LNCAP (cell line): ENCODE measurements at regions not wholly inside any gene's neighbourhood (a gene's known extent, or its start where the extent isn't known, plus 50 kb on each side); places are given as distances from the start of the nearest gene placed in this dataset.

Source experiments
- CTCF ChIP-seq: fragments of 450-650 bp; IDR thresholded peaks from 2 replicates; pipeline ENCODE4 v1.5.1; 2017; ENCODE audit warnings: mild to moderate bottlenecking

- TF ChIP-seq CTCF = no peak
Measured at GRCh38 chr21:28250946-28251345, 741.7 kb downstream of the LTN1 start.

DNA sequence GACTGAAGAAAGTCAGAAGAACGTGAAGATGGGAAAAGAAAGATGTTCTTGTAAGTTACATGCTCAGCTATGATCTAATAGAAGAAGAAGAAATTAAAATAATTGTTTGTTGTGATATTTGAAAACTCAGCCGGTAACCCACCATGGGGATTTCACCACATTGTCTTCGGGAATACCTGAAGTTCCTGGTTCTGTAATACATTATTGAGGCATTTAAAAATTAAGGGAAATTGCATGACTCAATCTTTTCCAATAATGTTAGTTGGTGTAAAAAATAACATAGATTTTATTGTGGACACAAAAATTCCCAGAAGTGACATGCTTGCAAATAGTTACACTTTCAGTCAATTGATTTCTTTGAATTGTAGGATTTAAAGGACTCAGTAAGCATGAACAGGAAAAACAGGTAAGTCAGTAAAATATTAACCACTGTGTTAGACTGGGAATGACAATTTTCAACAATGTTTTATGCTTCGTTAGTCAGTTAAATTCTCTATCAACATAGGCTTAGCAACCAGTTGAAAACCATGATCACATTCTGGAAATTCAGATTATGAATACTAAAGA lies 745.1 kb downstream of the LTN1 start:
- TF ChIP-seq CTCF = no peak

DNA sequence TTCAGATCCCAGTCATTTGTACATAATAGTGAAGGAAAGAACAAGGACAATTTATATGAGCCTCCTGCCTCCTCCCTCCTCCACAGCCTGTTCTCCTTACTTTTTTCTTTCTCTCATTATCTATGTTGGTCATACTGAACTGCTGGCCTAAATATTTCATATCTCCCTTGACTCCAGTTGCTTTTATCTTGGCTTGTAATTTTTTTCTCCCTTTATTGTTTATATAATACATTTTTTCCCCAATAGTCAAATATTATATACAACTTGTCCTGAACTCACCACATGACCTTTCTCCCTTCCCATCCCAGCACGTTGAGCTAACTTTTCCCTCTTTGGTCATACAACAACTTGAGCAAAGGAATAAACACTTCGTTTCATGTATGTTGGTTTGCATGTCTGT lies 752.1 kb downstream of the LTN1 start:
- no peak for TF ChIP-seq CTCF

- TF ChIP-seq CTCF = no peak
Measured at GRCh38 chr21:28239340-28239739, 753.3 kb downstream of the LTN1 start.

GRCh38 chr21:28237661-28238060 lies 755.0 kb downstream of the LTN1 start:
- TF ChIP-seq CTCF = no peak

DNA sequence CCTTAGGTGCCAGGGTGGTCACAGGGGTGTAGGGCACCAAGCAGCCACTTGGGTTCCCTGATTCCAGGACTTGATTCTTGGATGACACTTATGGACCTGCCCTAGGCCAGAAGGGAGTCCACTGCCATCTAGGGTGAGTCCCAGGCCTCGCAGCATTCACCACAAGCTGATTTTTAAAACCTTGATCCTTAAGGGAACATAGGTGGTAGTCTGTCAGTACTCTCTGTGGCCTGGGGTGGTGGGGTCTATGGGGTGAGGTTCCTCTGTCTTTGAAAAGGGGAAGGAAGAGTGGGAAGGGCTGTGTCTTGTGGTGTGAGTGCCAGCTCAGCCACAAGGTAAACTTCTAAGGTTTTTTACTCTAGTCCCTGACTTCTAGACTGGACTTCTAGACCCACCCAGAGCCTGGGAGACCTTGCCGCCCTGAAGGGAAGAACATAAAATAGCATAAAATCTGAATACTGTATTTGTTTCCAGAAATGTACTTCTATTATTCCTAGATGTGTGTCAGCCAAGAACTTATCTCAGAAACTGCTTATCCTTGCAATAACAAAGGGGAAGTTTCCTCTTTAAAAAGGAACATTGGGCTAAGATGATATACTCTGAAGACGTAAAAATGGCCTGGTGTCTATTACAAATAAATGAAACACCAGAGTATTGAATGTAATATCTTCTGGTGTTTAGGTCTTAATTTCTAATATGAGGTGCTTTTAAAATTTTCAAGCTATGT lies 757.3 kb downstream of the LTN1 start:
- TF ChIP-seq CTCF = no peak

GRCh38 chr21:28234326-28234725 lies 758.4 kb downstream of the LTN1 start:
- no peak for TF ChIP-seq CTCF
